Stimulated activated CD8-positive, alpha-beta memory T cell treated with anti-CD3 and anti-CD28 coated beads, Interleukin-12 subunit alpha, Interleukin-12 subunit beta, amount 100 ng/mL, for 24 hours (primary cell): ENCODE measurements at regions not wholly inside any gene's neighbourhood (a gene's known extent, or its start where the extent isn't known, plus 50 kb on each side); places are given as distances from the start of the nearest gene placed in this dataset.

ENCODE experiments used
- DNase-seq: peaks from one replicate; pipeline ENCODE4 v3.0.0-alpha.2; 2020; ENCODE audit errors: extremely low read depth

DNA sequence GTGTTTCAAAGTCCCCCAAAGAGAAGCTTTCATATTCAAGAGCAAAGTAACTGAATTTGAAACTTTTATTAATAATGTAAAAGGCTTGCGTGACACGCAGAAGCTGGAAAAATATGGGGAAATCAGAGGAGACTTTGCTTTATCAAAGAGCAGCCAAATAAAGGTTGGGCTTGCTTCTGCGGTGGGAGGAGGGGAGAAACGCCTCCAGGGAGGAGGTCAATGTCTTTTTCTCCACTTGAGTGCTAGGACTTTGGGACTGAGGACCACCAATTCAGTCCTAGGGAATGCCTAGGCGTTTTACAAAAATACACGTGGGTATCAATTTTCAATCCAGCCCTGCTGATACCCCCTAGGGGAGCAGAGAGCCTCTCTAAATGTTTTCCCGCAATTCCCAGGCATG, 60.9 kb upstream of the FZD10 start:
- DNase-seq: no peak

DNA sequence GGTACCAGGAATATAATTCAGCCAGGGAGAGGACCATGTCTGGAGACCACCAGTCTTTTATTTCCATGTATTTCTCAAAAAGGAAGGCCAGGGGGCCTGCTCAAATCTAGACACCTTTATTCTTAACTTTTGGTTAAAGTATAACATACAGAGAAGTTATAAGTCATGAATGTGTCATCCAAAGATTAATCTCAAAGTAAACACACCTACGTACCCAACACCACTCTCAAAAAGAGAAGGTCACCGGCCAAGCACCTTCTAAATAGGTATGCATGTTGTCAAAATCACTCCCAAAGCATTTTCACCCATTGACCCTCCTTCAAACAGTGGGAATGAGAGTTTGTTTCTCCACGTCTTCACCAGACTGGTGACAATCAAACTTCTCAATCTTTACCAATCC, 60.0 kb upstream of the FZD10 start:
- DNase-seq: no peak

DNA sequence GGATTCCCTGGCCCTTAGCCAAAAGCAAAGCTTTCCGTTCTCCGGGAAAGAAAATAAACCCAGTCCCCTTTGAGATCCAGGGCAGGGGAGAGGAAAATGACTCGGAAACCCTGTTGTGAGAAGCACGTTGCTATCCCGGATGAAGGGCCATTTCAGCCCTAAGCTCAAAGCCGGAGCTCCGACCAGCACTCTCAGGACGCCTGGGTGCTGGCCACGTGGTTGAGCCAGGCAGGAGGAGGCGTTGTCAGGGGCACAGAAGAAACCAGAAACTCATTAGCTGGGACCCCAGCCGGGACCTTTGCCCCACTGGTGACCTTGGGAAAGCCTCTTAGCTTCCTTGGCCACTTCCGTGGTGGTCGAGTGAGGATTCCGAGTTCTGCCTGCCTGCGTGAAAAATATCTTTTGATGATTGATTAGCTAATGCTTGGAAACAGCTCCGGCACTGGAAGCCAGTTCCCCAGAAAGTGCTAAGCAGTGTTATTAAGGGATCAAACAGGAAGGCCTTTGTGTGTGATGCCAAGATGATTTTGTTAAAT, 57.6 kb upstream of the FZD10 start:
- no peak for DNase-seq

DNA sequence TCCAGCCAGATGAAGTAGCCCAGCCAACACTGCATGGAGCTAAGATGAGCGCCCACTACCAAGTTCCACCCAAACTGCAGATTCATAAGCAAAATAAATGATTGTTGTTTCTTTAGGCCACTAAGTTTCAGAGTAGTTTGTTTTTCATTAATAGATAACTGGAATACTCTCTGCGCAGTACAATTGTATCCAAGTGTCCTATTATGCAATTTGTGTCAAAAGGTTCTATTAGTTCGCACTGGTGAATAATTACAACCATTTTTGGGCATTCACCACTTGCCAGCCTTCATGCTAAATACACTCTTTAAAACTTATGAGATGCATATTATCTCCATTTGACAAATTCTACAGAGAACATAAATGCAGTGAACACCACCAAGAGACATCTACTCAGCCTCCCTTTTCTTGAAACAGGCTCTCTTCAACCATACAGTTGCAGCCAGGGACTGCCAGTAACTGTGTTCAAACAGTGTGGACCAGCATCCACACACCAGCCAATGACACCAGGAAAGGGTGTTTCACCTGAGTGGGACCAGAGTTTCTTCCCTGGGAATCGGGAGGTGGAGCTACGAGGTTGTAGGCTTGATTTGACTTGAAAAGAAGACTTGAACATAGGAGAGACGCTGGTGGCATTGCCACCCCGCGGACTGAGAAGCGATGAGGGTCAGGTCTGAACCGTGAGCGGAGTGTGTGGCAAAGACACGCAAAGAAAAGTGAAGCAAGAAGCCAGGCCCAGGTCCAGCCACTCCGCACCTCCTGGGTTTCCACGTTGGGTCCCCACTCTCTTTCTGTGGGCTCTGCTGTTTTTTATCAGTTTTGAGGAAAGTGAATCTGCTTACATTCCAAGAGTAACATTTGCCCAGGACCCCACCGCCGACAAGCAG, 53.0 kb upstream of the FZD10 start:
- no peak for DNase-seq

DNA sequence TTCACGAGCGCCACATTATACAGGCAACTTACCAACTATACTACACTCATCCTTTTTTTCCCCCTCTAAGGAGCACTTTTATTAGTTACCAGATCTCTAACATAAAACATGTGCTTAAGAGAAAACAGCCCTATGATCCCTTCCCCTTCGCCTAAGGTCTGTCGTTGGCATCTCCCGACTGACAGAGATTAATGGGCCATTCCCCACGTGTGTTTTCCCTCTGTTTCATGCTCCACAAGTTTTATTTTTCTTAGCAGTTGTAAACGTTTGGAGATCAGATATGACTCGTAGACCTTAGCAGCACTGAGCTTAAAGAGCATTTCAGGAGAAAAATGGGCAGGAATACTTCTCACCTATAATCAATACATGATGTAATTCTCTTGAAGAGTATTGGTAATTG, 51.4 kb upstream of the FZD10 start:
- DNase-seq: no peak

DNA sequence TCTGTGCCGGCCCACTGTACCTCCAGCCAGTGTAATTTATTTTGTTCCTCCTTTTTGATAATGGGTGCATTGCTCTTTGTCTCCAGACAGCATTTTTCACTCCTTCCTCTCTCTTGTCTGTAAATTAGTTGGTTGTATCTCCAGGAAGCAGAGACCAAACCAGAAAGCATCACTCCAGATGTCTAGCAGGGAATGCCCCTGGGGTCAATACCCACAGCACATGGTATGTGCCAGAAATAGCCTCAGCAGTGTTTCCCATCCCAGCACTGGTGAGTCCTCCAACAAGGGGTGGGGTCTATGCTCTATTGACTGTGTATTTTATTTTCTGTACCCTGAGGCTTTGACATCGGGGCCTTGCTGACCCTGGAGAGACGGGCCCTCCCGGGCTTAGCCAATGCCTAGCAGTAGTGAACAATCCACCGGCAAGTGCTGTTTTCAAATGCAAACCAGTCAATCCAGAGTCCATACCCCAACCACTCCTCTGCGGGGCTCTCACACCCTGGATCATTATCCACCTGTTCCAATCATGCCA, 50.2 kb upstream of the FZD10 start:
- no peak for DNase-seq
